Adrenal gland (tissue), 5 donors: ENCODE measurements at regions not wholly inside any gene's neighbourhood (a gene's known extent, or its start where the extent isn't known, plus 50 kb on each side); places are given as distances from the start of the nearest gene placed in this dataset.

Source experiments
- POLR2A ChIP-seq, 2 donors: fragments of 450-650 bp; IDR thresholded peaks; one replicate each; pipeline ENCODE4 v1.6.1; 2017; ENCODE audit warnings: antibody characterized with exemption in 2 of 2, mild to moderate bottlenecking in 2 of 2, moderate library complexity in 1 of 2
- TF ChIP-seq, protein P1 (sequence below), 6 experiments: fragments of 450-650 bp in 4 of 6; fragments of 200-600 bp in 2 of 6; sonication (generic) in 1 of 6; IDR thresholded peaks; 1 replicate in 5 of 6; 2 replicates in 1 of 6; pipeline versions ENCODE4 v1.5.1 to v1.8.0; 2016 to 2021; ENCODE audit warnings: antibody characterized with exemption in 6 of 6, mild to moderate bottlenecking in 2 of 6, moderate library complexity in 1 of 6
- donor health status: DM: no; HTN: no; CAD: no.

DNA sequence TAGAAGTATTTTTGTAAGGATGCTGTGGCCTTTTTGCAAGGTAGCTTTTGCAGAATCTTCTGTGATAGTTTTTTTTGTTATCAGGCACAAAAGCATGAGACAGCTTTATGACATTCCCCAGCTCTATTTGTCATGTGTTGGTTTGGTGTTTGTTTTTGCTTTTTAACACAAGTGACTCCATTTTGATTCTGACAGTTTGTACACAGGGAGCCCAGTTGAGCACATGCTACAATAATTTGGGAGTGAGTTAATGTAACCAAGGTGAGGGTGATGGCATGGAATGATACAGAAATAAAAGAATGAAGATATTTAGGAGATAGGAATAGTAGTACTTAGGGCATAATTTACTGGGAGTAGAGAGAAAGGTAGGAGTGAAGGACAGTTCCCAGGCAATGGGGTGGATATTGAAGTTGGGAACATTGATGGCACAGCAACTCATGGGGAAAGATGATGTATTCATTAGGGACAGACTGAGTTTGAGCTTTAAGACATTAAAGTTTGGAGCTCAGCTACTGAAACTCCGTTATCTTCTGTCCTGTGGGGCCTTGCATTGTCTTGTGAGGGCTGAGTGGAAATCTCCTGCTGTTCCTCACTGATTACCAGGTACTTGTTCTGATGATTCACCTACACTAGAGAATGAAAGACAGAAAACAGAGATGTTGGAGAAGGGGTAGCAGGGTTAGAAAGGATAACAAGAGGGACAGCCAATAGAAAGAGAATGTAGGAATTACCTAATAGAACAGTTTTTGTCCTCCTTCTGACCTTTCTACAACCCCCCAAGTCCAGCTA, 88.3 kb upstream of the CCDC112 start:
- TF ChIP-seq, protein P1, sequence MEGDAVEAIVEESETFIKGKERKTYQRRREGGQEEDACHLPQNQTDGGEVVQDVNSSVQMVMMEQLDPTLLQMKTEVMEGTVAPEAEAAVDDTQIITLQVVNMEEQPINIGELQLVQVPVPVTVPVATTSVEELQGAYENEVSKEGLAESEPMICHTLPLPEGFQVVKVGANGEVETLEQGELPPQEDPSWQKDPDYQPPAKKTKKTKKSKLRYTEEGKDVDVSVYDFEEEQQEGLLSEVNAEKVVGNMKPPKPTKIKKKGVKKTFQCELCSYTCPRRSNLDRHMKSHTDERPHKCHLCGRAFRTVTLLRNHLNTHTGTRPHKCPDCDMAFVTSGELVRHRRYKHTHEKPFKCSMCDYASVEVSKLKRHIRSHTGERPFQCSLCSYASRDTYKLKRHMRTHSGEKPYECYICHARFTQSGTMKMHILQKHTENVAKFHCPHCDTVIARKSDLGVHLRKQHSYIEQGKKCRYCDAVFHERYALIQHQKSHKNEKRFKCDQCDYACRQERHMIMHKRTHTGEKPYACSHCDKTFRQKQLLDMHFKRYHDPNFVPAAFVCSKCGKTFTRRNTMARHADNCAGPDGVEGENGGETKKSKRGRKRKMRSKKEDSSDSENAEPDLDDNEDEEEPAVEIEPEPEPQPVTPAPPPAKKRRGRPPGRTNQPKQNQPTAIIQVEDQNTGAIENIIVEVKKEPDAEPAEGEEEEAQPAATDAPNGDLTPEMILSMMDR (IDR thresholded peaks at IDR 0.05), result no peak
- TF ChIP-seq POLR2A (IDR thresholded peaks at IDR 0.05), result no peak
